ENCODE measurements at regions not wholly inside any gene's neighbourhood (a gene's known extent, or its start where the extent isn't known, plus 50 kb on each side); places are given as distances from the start of the nearest gene placed in this dataset.
"Not testable (repeated sequence)": the region's sequence is repeated elsewhere in the genome, so short reads cannot be mapped to it uniquely, and the experiment has no call there.

DNA sequence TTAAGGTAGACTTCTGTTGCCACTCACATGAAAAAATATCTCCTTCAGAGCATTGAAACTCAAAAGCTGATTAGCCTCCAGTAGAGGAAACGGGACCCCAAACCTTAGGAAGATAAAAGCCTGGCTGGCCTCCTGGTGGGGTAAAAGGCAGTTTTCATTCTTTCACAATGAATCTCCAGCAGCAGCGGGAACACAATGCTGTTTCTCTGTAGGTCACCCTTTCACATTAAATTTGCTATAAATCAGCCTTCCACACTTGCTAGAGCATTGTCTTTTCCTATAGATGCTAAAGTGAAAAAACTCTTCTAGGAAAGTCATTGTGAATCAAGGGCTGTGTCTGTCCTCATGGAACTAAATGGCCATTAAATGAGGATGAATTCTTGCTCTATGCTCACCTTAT is 207.3 kb upstream of the MAGEB2 start:
- DNase-seq = no peak

DNA sequence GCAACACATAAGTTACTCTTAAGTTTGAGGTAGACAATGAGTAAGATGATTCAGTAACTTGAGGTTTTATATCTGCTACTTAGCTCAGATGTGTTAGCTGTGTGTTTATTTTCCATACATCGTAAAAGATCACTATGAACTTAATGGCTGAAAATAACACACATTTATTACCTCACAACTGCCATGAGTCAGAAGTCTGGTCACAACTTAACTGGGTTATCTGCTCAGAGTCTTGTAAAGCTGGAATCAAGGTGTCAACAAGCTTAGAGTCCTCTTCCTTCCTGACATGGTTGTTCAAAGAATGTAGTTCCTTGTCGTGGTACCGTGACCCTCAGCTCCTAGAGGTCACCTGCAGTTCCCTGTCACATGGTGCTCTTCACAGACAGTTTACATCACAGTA is 204.9 kb upstream of the MAGEB2 start:
- no peak for DNase-seq

DNA sequence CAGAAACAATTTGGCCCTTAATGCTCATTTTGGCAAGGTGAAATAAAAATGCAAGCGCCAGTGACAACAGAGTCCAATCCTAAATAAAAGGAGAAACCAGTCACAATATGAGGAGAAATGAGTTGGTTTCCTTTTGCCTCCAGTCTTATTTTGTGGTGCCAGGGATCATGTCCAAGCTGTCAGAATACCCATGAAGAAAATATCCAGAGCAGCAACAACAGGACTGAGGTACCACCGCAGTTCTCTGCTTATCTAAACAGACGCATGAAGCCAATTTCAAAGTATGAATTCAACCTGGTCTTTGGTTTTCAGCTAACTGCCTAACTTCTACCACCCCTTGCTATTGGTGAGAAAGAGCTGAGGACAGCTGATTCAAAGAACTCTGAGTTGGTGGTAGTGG is 199.9 kb upstream of the MAGEB2 start:
- no peak for DNase-seq

DNA sequence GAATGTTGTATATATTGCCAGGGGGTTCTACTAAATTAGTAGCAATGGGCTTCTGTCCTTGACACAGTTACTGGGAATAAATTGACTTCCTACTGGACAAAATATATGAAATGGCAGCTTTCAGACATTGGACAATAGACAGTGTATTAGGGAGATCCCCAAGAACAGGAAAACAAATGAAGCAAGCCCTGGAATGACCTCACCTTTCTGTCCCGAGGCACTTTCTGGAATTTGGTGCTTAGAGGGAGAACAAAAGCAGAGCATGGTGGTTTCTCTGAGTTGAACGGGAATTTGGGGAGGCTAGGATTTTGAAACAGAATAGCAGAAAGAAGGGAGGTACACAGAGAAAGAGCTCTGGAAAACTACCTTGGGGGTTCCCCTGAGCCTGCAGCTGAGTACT is 187.7 kb upstream of the MAGEB2 start:
- DNase-seq = no peak

DNA sequence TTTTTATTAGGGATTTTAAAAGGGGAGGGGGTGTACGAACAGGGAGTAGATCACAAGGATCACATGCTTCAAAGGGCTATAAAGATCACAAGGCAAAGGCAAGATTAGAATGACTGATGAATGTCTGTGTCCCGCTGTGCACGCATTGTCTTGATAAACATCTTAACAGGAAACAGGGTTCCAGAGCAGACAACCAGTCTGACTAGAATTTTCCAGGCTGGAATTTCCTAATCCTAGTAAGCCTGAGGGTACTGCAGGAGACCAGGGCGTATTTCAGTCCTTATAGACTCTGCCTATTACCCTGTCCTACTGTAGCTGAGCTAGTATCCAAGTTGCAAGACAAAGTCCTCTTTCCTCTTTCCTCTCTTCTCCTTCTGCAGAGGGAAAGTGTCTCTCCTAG is 179.0 kb upstream of the MAGEB2 start:
- not testable (repeated sequence) for DNase-seq

DNA sequence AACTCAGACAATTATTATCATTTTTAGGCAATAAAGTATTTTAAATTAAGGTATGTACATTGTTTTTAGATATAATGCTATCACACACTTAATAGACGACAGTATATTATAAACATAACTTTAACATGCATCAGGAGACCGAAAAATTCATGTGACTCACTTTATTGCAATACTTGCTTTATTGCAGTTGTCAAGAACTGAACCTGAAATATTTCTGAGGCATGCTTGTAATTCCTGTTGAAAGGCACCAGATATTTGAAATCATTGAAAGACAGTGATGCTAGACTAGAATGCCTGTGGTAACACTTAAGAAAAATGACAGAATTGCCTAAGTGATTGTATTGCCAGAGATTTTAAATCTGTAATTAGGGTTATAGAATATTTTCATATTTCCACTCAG is 175.6 kb upstream of the MAGEB2 start:
- no peak for DNase-seq

DNA sequence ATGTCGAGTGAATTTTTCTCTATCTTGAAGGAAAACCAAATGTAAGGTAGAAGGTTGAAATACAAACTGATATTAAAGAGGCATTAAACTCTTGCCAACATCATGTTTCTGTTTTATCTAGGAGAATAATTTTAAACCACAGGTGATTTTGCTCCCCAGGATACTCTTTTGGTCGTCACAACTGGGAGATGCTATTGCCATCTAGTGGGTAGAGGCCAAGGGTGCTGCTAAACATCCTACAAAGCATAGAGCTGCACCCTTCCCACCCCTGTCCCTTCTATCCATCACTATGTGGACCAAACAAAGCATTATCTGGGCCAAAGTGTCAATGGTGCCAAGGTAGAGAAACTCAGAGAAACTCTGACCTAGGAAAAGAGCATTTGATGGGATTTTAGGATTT is 154.6 kb upstream of the MAGEB2 start:
- DNase-seq = no peak

DNA sequence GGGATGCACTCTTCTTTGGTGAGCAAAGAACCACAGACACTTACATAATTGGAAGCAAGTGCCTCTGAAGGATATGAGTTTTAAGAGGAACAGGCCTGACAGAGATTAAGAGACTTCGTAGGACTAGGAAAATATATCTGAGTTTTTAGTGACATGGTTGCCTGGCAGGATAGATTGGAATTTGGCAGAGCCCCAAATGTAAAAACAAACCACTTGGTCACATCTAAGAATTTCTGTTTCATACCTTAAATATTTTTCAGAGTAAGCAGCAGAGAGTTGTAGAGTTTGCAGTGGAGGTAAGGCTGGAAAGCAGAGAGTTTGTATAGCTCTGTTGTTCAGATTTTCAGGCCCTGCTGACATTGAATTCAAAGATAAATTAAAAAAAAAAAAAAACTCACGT is 150.1 kb upstream of the MAGEB2 start:
- no peak for DNase-seq

DNA sequence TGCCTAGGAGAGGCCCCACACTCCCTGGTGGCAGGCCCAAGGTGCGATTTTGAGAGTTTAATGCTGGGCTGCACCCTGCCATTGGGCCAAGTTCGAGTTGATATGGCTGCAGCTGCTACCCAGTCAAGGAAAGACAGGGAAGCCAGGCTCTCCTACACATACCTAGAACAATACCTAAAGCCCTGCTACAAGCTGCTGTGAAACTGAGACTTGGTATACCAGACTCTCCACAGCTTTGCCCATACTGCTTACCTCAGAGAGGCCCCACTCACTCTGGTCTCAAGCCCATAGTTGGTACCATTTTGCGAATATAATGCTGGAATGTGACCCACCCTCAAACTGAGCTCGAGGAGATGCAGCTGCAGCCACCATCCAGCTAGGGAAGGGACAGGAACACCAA is 147.7 kb upstream of the MAGEB2 start:
- DNase-seq = no peak

DNA sequence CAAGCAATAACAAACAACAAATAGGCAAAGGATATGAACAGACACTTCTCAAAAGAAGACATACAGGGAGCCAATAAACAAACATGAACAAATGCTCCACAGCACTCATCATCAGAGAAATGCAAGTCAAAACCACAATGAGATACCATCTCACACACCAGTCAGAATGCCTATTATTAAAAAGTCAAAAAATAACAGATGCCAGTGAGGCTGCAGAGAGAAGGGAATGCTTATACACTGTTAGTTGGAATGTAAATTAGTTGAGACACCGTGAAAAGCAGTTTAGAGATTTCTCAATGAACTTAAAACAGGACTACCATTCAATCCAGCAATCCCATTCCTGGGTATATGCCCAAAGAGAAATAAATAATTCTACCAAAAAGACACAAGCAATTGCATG is 129.8 kb upstream of the MAGEB2 start:
- DNase-seq = no peak

DNA sequence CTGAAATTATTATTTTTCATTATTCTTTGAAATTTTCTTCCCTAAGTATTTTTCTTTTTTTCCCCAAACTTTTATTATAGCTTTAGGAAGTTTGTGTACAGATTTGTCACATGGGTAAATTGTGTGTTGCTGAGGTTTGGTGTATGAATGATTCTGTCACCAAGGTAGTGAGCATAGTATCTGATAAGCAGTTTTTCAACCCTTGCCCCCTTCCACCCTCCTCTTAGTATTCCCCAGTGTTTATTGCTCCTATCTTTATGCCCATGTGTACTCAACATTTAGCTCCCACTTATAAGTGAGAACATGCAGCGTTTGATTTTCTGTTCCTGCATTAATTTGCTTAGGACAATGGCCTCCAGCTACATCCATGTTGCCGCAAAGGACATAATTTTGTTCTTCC is 103.9 kb upstream of the MAGEB2 start:
- DNase-seq = no peak

DNA sequence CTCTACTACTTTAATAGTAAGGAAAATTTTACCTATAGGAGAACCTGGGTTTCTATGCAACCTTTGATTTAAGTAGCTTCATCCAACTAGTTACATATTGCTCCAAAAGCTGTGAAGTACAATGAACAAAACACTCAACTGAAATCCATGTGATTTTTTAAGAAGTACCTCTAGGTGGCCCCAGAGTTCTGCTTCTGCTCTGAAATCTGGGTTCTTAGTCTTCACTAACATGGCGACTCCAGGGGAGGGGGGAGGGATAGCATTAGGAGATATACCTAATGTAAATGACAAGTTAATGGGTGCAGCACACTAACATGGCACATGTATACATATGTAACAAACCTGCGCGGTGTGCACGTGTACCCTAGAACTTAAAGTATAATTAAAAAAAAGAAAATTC is 73.4 kb upstream of the MAGEB2 start:
- DNase-seq = peak; percentile 9

DNA sequence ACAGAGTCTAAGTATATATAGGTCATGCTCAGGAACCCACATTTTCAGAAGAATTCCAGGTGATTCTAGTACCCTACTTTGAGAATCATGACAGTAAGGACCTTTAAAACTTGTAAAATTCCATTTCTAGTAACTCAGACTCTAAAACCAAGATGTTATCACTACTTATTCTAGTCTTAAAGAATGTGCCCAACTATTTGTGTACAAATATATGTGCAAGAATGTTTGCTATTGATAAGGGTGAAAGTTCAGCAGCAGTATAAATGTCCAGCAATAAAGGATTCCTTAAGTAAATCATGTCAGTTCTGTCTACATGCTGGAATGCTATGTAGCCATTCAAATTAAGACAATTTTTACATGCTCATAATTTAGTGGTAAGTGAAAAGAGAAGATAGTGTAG is 71.1 kb upstream of the MAGEB2 start:
- no peak for DNase-seq

DNA sequence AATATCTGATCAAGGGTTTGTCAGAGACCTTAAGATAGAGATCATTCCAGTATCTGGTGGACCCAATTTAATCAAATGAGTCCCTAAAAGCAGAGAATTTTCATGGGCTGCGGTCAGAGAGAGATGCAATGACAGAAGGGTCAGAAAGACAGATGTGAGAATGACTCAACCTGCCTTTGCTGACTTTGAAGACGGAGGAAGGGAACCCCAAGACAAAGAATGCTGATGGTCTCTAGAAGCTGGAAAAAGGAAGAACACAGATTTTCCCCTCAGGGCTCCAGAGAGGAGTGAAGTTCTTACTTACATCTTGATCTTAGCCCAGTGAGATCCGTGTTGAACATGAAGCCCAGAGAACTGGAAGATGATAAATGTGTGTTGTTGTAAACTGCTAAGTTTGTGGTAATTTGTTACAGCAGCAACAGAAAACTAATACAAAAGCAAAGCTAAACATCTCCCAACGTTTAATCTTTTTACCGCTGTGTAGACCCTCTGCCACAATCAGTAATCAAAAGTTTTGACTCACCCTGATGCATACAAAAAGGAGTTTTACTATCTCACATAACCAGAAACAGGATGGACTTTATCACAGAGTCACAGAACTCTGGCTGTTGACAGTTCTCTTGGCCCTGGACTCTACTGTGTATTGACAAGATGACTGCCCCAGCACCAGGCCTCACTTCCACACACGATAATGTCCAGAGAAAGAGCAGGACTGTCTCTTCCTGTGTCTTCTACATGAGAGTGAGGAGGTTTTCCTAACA is 70.2 kb upstream of the MAGEB2 start:
- no peak for DNase-seq

DNA sequence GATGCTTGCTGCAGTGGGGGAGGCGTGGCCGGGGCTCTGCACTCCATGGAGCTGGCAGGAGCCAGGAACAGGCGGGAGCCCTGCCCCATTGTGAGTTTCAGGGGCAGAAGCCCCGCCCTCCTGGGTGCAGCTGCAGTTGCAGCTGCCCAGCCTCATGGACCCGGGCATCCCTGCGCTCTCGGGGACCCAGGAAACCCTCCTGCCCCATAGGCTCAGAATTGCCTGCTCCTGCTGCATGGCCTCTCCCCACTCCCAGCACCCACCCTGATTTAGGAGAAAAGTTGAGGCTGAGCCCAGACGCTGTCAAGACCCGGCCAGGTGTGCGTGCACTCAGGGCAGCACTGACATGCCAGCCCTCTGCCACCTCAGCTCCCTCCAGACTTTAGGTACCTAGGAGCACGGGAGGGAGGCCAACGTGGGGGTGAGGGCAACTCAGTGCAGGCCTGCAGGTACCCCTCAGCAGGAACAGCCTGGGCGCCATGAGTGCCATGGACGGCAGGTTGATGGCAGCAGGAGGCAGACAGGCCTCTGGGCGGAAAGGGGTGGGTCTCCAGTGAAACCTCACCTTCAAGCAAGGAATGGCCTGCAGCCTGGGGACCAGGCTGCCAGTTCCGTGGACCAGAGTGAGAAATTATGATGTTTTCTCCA is 67.2 kb upstream of the MAGEB2 start:
- DNase-seq = no peak

DNA sequence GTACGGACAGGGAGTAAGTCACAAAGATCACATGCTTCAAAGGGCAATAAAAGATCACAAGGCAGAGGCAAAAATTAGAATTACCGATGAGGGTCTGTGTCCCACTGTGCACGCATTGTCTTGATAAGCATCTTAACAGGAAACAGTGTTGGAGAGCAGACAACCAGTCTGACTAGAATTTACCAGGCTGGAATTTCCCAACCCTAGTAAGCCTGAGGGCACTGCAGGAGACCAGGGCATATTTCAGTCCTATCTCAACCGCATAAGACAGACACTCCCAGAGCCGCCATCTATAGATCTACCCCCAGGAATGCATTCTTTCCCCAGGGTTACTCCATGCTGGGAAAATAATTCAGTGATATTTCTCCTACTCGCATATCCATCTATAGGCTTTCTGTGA is 66.2 kb upstream of the MAGEB2 start:
- DNase-seq = not testable (repeated sequence)

DNA sequence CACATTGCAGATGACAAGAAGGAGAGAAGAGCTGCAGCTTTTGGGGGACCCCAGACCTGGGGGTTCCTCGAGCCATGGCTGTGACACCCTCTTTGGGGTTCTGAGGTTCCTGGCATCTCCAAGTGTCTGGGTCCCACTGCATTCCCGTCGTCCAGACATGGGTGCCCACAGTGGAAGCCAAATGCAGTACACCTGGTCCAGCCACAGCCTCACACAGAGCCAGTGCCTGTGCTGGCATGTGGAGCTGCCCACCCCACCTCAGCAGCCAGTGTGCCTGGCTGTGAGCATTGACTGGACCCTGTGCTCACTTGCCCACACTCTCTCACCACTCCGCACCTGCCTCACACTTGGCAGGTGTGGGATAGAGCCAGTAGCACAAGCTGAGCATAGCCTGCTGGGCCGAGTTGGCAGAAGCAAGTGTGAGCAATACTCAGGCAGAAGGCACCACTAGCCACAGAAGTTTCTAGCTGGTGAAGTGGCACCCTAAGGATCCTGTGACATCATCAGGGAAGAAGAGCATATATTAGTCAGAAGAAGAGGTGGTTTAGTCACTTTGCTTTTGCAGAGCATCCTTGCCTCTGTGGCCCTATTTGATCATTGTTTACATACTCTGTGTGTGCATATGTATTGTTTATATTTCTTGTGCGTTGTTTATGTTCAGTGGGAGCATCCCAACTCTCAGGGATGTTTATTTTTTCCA is 65.0 kb upstream of the MAGEB2 start:
- DNase-seq = no peak

DNA sequence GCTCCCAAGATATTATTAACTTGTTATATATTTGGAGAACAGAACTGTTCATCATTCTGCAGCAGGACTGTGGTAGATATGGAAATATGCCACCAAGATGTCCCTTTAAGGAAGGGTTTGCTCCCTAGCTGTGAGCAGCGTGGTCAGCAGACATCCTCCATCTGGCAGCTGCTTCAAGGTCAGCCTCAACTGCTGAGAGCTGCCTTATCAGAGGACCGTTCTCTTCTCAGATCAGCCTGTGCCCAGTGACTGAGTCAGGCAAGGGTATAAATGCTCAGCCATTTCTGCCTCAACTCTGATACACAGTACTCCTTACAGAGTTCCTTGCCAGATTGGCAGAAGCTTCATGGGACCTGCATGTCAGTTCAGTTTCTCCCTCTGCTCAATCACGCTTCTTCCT is 63.4 kb upstream of the MAGEB2 start:
- DNase-seq = no peak

DNA sequence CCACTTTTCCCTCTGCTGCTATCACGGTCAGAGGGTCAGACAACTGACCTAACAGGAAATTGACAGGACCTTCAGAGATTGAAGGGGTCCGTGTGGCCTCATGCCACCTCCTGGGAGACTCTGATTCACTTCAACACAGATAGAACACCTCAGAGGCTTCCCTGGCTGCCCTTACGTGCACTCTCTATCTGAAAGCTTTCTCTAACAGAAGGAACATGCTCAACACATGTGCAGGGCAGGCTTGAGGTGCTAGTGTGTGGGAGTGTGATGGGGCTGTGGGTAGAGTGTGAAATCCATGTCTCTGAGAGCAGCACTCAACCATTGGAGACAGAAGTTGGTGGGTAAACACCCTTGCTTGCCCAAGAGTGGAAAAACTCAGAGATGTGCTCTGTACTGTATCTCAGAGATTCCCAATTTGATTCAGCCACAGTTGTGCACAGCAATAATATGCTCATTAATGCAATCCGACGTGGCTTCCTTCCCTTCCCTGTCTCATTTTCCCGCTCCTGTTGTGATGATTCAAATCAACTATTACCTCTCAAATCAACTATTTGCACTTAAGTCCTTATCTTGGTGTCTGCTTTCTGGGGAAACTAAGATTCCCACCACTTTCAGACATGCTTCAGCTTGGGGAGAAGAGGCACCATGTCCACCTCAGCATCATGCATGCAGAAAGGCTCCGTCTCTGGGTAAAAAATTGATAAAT is 62.0 kb upstream of the MAGEB2 start:
- DNase-seq = no peak

DNA sequence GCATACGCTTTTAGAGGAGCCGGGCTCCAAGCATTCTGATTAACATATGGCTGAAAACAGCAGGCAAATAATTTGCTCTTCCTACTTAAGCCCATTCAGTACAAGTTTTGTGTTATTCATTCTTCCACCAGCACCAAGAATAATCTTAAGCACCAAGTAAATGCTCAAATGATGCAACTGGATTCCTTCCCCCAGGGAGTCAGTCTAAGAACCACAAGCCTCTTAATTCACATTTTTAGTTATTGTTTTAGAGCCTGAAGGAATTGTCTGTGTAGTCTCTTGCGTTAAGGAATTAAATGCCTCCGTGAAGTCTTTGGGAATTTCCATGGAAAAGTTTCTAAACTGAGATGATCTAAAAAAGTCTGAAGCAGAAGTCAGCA is 61.5 kb upstream of the MAGEB2 start:
- no peak for DNase-seq

DNA sequence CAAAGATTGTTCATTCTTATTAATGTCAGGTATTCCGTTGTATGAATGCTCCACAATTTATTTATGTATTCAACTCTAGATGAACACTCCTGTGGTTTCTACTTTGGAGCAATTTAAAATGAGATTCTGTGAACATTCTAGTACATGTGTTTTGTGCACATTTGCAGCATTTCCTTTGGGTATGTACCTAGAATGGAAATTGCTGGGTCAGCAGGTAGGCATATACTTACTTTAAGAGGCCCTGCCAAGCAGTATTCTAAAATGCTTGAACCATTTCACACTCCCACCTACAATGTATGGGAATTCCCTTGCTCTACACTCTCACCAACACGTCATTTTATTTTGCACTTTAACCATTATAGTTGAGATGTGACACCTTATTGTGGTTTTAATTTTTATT is 59.4 kb upstream of the MAGEB2 start:
- DNase-seq = no peak

DNA sequence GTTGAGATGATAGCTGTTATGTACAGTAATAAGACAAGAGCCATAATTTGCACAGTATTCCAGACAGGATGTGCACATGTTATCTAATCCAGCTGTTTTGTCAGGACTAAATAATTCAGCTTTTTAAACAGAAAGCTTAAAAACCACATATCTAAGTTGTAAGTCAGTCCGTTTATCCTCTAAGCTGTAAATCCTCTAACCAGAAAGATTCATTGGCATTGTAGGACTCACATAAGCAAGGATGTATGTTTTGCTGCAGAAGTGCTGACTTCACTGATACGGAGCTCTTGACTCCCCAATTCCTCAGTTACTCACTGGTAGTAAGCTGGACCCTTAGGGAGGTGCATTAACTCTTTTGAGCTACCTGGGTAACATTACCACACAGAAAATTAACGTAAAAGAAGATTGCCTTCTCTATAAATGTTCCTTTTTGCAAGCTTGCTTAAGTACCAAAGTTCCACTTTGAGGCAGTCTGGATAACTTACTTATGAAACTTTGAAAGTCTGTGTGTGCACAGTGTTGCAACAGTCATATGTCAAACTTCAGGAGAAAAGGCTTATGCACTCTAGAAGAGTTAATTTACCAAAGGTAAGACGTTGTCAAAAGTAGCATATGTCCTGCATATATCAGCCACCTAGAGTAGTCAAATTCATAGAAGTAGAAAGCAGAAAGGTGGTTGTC is 58.3 kb upstream of the MAGEB2 start:
- peak; percentile 9 for DNase-seq

DNA sequence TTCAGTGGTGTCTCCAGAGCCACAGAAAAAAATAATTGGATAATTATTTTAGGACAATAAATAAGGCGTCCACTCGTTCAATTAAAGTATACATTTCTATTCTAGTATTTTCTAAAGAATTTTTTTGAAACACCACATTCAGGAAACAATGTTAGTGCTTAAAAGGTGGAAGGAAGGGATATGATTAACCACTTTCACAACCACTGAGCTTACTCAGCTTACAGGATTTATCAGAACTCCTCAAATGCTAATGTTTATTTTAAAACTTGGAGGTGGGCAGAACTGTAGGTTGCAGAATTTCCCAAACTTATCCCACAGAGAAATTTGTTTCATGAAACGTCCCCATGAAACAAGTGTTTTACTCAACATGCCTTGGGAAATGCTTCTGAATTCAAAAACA is 54.3 kb upstream of the MAGEB2 start:
- DNase-seq = no peak
